K562 (cell line): ENCODE measurements at regions not wholly inside any gene's neighbourhood (a gene's known extent, or its start where the extent isn't known, plus 50 kb on each side); places are given as distances from the start of the nearest gene placed in this dataset.

Source experiments
- CC2D1A ChIP-seq: fragments of 450-650 bp; IDR thresholded peaks from 2 replicates; pipeline ENCODE4 v1.6.1; 2017; ENCODE audit warnings: mild to moderate bottlenecking
- ESRRA ChIP-seq: fragments of 450-650 bp; IDR thresholded peaks from 2 replicates; pipeline ENCODE4 v1.6.1; 2014; ENCODE audit warnings: low read depth, mild to moderate bottlenecking, moderate library complexity, borderline replicate concordance
- ETV6 ChIP-seq, 3 experiments: fragments of 150-350 bp in 1 of 3; sonication (generic) in 1 of 3; formaldehyde crosslinking in 1 of 3; IDR thresholded peaks; 2 replicates each; pipeline versions ENCODE4 v1.6.1 to v1.8.0; 2014 to 2022; ENCODE audit warnings: borderline replicate concordance in 2 of 3, low read depth in 2 of 3, antibody characterized with exemption in 1 of 3, low read length in 1 of 3, mild to moderate bottlenecking in 1 of 3, missing genetic modification reagents in 1 of 3
- KLF16 ChIP-seq: IDR thresholded peaks from 2 replicates; pipeline ENCODE4 v1.6.1; 2016; ENCODE audit warnings: antibody characterized with exemption
- TBP ChIP-seq: optimal IDR thresholded peaks from 2 replicates; pipeline ENCODE3; 2011; ENCODE audit warnings: low read depth, low read length, improper control_type of control experiment
- TF ChIP-seq, protein P1 (sequence below): sonication (generic); IDR thresholded peaks from 2 replicates; pipeline ENCODE4 v1.6.1; 2016
- TF ChIP-seq, protein P2 (sequence below): fragments of 450-650 bp; IDR thresholded peaks from 2 replicates; pipeline ENCODE4 v1.6.1; 2016; ENCODE audit warnings: mild to moderate bottlenecking, moderate library complexity
- TF ChIP-seq, protein P3 (sequence below): sonication (generic); formaldehyde crosslinking; IDR thresholded peaks from 2 replicates; pipeline ENCODE4 v1.8.1; 2023; ENCODE audit warnings: mild to moderate bottlenecking, missing genetic modification reagents
- TF ChIP-seq, protein P4 (sequence below): fragments of 450-650 bp; IDR thresholded peaks from one replicate; pipeline ENCODE4 v1.6.1; 2018; ENCODE audit warnings: mild to moderate bottlenecking, moderate library complexity; ENCODE audit not compliant: partially characterized antibody

DNA sequence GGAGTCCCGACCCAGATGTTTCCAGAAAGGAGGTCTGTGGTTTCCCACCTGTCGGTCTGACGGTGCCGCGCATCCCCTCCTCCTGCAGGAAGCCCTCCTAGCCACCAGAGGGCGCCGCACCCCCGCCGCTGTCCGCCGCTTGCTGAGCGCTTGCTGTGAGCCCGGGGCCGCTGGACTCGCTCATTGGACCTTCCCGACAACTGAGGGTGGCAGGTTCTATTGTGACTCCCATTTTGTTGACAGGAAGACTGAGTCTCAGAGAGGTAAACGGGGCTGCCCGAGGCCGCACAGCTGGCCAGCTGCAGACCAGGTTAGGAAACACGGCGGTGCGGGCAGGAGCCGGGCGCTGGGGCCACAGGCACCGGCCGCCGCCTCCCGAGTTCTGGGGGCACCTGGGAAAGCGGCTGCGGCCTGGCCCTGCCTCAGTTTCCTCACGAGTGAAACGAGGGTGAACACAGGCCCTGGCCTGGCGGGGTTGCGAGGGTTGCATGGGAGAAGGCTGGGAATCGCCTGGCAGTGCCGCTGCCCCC lies 191.1 kb upstream of the CIBAR2 start (continued):
- TF ChIP-seq, protein P1, sequence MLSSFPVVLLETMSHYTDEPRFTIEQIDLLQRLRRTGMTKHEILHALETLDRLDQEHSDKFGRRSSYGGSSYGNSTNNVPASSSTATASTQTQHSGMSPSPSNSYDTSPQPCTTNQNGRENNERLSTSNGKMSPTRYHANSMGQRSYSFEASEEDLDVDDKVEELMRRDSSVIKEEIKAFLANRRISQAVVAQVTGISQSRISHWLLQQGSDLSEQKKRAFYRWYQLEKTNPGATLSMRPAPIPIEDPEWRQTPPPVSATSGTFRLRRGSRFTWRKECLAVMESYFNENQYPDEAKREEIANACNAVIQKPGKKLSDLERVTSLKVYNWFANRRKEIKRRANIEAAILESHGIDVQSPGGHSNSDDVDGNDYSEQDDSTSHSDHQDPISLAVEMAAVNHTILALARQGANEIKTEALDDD, result no peak
- TF ChIP-seq TBP, result peak; percentile 26
- TF ChIP-seq KLF16, result peak; percentile 65
- TF ChIP-seq CC2D1A, result peak; percentile 77
- TF ChIP-seq, protein P2, sequence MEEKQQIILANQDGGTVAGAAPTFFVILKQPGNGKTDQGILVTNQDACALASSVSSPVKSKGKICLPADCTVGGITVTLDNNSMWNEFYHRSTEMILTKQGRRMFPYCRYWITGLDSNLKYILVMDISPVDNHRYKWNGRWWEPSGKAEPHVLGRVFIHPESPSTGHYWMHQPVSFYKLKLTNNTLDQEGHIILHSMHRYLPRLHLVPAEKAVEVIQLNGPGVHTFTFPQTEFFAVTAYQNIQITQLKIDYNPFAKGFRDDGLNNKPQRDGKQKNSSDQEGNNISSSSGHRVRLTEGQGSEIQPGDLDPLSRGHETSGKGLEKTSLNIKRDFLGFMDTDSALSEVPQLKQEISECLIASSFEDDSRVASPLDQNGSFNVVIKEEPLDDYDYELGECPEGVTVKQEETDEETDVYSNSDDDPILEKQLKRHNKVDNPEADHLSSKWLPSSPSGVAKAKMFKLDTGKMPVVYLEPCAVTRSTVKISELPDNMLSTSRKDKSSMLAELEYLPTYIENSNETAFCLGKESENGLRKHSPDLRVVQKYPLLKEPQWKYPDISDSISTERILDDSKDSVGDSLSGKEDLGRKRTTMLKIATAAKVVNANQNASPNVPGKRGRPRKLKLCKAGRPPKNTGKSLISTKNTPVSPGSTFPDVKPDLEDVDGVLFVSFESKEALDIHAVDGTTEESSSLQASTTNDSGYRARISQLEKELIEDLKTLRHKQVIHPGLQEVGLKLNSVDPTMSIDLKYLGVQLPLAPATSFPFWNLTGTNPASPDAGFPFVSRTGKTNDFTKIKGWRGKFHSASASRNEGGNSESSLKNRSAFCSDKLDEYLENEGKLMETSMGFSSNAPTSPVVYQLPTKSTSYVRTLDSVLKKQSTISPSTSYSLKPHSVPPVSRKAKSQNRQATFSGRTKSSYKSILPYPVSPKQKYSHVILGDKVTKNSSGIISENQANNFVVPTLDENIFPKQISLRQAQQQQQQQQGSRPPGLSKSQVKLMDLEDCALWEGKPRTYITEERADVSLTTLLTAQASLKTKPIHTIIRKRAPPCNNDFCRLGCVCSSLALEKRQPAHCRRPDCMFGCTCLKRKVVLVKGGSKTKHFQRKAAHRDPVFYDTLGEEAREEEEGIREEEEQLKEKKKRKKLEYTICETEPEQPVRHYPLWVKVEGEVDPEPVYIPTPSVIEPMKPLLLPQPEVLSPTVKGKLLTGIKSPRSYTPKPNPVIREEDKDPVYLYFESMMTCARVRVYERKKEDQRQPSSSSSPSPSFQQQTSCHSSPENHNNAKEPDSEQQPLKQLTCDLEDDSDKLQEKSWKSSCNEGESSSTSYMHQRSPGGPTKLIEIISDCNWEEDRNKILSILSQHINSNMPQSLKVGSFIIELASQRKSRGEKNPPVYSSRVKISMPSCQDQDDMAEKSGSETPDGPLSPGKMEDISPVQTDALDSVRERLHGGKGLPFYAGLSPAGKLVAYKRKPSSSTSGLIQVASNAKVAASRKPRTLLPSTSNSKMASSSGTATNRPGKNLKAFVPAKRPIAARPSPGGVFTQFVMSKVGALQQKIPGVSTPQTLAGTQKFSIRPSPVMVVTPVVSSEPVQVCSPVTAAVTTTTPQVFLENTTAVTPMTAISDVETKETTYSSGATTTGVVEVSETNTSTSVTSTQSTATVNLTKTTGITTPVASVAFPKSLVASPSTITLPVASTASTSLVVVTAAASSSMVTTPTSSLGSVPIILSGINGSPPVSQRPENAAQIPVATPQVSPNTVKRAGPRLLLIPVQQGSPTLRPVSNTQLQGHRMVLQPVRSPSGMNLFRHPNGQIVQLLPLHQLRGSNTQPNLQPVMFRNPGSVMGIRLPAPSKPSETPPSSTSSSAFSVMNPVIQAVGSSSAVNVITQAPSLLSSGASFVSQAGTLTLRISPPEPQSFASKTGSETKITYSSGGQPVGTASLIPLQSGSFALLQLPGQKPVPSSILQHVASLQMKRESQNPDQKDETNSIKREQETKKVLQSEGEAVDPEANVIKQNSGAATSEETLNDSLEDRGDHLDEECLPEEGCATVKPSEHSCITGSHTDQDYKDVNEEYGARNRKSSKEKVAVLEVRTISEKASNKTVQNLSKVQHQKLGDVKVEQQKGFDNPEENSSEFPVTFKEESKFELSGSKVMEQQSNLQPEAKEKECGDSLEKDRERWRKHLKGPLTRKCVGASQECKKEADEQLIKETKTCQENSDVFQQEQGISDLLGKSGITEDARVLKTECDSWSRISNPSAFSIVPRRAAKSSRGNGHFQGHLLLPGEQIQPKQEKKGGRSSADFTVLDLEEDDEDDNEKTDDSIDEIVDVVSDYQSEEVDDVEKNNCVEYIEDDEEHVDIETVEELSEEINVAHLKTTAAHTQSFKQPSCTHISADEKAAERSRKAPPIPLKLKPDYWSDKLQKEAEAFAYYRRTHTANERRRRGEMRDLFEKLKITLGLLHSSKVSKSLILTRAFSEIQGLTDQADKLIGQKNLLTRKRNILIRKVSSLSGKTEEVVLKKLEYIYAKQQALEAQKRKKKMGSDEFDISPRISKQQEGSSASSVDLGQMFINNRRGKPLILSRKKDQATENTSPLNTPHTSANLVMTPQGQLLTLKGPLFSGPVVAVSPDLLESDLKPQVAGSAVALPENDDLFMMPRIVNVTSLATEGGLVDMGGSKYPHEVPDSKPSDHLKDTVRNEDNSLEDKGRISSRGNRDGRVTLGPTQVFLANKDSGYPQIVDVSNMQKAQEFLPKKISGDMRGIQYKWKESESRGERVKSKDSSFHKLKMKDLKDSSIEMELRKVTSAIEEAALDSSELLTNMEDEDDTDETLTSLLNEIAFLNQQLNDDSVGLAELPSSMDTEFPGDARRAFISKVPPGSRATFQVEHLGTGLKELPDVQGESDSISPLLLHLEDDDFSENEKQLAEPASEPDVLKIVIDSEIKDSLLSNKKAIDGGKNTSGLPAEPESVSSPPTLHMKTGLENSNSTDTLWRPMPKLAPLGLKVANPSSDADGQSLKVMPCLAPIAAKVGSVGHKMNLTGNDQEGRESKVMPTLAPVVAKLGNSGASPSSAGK, result no peak
- TF ChIP-seq, protein P3, sequence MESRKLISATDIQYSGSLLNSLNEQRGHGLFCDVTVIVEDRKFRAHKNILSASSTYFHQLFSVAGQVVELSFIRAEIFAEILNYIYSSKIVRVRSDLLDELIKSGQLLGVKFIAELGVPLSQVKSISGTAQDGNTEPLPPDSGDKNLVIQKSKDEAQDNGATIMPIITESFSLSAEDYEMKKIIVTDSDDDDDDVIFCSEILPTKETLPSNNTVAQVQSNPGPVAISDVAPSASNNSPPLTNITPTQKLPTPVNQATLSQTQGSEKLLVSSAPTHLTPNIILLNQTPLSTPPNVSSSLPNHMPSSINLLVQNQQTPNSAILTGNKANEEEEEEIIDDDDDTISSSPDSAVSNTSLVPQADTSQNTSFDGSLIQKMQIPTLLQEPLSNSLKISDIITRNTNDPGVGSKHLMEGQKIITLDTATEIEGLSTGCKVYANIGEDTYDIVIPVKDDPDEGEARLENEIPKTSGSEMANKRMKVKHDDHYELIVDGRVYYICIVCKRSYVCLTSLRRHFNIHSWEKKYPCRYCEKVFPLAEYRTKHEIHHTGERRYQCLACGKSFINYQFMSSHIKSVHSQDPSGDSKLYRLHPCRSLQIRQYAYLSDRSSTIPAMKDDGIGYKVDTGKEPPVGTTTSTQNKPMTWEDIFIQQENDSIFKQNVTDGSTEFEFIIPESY (CRISPR knock-in tag), result peak; percentile 88
- TF ChIP-seq, protein P4, sequence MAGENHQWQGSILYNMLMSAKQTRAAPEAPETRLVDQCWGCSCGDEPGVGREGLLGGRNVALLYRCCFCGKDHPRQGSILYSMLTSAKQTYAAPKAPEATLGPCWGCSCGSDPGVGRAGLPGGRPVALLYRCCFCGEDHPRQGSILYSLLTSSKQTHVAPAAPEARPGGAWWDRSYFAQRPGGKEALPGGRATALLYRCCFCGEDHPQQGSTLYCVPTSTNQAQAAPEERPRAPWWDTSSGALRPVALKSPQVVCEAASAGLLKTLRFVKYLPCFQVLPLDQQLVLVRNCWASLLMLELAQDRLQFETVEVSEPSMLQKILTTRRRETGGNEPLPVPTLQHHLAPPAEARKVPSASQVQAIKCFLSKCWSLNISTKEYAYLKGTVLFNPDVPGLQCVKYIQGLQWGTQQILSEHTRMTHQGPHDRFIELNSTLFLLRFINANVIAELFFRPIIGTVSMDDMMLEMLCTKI, result no peak
- no peak for TF ChIP-seq ETV6 (IDR thresholded peaks at IDR 0.05; ENCODE audit: borderline replicate concordance in 1 of 2, low read depth in 2 of 2, low read length in 1 of 2)
- no peak for TF ChIP-seq ETV6 (CRISPR knock-in tag; IDR thresholded peaks at IDR 0.05; ENCODE audit: borderline replicate concordance)
- peak; percentile 78 for TF ChIP-seq ESRRA
